HepG2 (cell line): ENCODE measurements at regions not wholly inside any gene's neighbourhood (a gene's known extent, or its start where the extent isn't known, plus 50 kb on each side); places are given as distances from the start of the nearest gene placed in this dataset.

Source experiments
- ATAC-seq: fragments of 200-7000 bp; cut with Tn5 transposase; 3 replicates; pipeline ENCODE4 v1.9.1; 2020; ENCODE audit warnings: mild to moderate bottlenecking, moderate library complexity
- BruUV-seq: library from RNA; stranded (reverse); fragments of 400-500 nt; replicated peaks from 2 replicates; lab custom pipeline; 2021; lab: Mats Ljungman, UMichigan
- CTCF ChIA-PET: fragments of 300-600 bp; formaldehyde crosslinking; extraction: SDS; loops from one replicate; lab custom pipeline; 2021; ENCODE audit warnings: low total read pairs, inconsistent platforms, low intra/inter-chr PET ratio; lab: Yijun Ruan, JAX
- POLR2A ChIA-PET: fragments of 350-600 bp; sonication (Branson Sonifier 250); formaldehyde crosslinking; loops from one replicate; lab custom pipeline; 2020; ENCODE audit warnings: antibody characterized with exemption, inconsistent platforms; lab: Yijun Ruan, JAX
- DNase-seq: peaks from one replicate; pipeline ENCODE4 v3.0.0-alpha.2; 2015; ENCODE audit warnings: low spot score
- FAIRE-seq: peaks from 3 replicates; lab custom pipeline; 2011; peaks lifted over from hg19 to GRCh38; lab: Jason Lieb, UNC
- H2AFZ ChIP-seq: one replicate; pipeline ENCODE4 v1.6.1; 2011; ENCODE audit warnings: low read length, inconsistent platforms
- H3K27ac ChIP-seq: fragments of 300-600 bp; 3 replicates; pipeline ENCODE4 v1.8.0; 2011; ENCODE audit warnings: mixed run types, mild to moderate bottlenecking, mixed read lengths, low read length, inconsistent platforms; ENCODE audit not compliant: insufficient read depth; ENCODE audit errors: extremely low read length
- H3K27me3 ChIP-seq, 2 experiments: fragments of 200-600 bp in 1 of 2; 2 replicates in 1 of 2; 3 replicates in 1 of 2; pipeline versions ENCODE4 v1.6.0 to v1.8.0; 2011; ENCODE audit warnings: low read length in 2 of 2, mild to moderate bottlenecking in 2 of 2, moderate library complexity in 2 of 2, inconsistent platforms in 1 of 2; ENCODE audit not compliant: insufficient read depth in 2 of 2, control insufficient read depth in 1 of 2
- H3K36me3 ChIP-seq, 2 experiments: fragments of 200-600 bp in 1 of 2; replicated peaks in 1 of 2; 2 replicates in 1 of 2; 3 replicates in 1 of 2; pipeline versions ENCODE4 v1.5.1 to v1.8.0; 2011; ENCODE audit warnings: low read length in 2 of 2, inconsistent platforms in 1 of 2; ENCODE audit not compliant: insufficient read depth in 2 of 2, control insufficient read depth in 1 of 2
- H3K4me1 ChIP-seq: 2 replicates; pipeline ENCODE4 v1.5.1; 2012; ENCODE audit warnings: low read length, inconsistent platforms; ENCODE audit not compliant: insufficient read depth
- H3K4me2 ChIP-seq: 2 replicates; pipeline ENCODE4 v1.6.0; 2011; ENCODE audit warnings: low read depth, low read length, inconsistent platforms
- H3K4me3 ChIP-seq, 3 experiments: fragments of 200-600 bp in 1 of 3; sonication (generic), shearing (Covaris generic) in 1 of 3; replicated peaks in 1 of 3; 2 replicates each; pipeline ENCODE4 v1.5.1; 2011 to 2016; ENCODE audit warnings: low read length in 3 of 3, inconsistent platforms in 2 of 3, low read depth in 2 of 3, mild to moderate bottlenecking in 2 of 3, control low read depth in 1 of 3, mixed read lengths in 1 of 3; ENCODE audit not compliant: insufficient read depth in 1 of 3
- H3K79me2 ChIP-seq: one replicate; pipeline ENCODE4 v1.6.1; 2011; ENCODE audit warnings: low read length, inconsistent platforms; ENCODE audit not compliant: insufficient read depth
- H3K9ac ChIP-seq: 2 replicates; pipeline ENCODE4 v1.6.0; 2011; ENCODE audit warnings: mild to moderate bottlenecking, low read depth, low read length, inconsistent platforms; ENCODE audit not compliant: insufficient read depth
- H3K9me3 ChIP-seq: 2 replicates; pipeline ENCODE4 v1.5.1; 2012; ENCODE audit warnings: mild to moderate bottlenecking, low read length
- H4K20me1 ChIP-seq: 2 replicates; pipeline ENCODE4 v1.6.0; 2011; ENCODE audit warnings: inconsistent platforms, mild to moderate bottlenecking, low read length, moderate library complexity; ENCODE audit not compliant: insufficient read depth
- ADNP ChIP-seq: sonication (generic); formaldehyde crosslinking; IDR thresholded peaks from 2 replicates; pipeline ENCODE4 v1.4.0; 2020; ENCODE audit warnings: missing genetic modification reagents
- AGO2 ChIP-seq: fragments of 200-400 bp; formaldehyde crosslinking; optimal IDR thresholded peaks from 2 replicates; pipeline ENCODE3; 2017; ENCODE audit warnings: mild to moderate bottlenecking, low read depth, low read length, moderate library complexity
- CEBPG ChIP-seq: IDR thresholded peaks from 2 replicates; pipeline ENCODE4 v1.6.1; 2016
- CHD2 ChIP-seq: IDR thresholded peaks from 2 replicates; pipeline ENCODE4 v1.6.1; 2011; ENCODE audit warnings: low read depth, low read length, improper control_type of control experiment
- HDAC1 ChIP-seq: sonication (generic); formaldehyde crosslinking; IDR thresholded peaks from 2 replicates; pipeline ENCODE4 v1.5.1; 2020; ENCODE audit warnings: mild to moderate bottlenecking, missing genetic modification reagents
- HNF4G ChIP-seq, 2 experiments: sonication (generic) in 1 of 2; formaldehyde crosslinking in 1 of 2; IDR thresholded peaks; 2 replicates each; pipeline versions ENCODE4 v1.4.0 to v1.6.1; 2011 to 2020; ENCODE audit warnings: borderline replicate concordance in 2 of 2, low read depth in 2 of 2, mild to moderate bottlenecking in 2 of 2, low read length in 1 of 2, missing genetic modification reagents in 1 of 2, moderate library complexity in 1 of 2
- MIXL1 ChIP-seq: IDR thresholded peaks from 2 replicates; pipeline ENCODE4 v1.6.1; 2016
- PAF1 ChIP-seq: IDR thresholded peaks from 2 replicates; pipeline ENCODE4 v1.6.1; 2016; ENCODE audit warnings: missing genetic modification reagents, missing compliant biosample characterization
- RFX1 ChIP-seq: fragments of 450-650 bp; IDR thresholded peaks from 2 replicates; pipeline ENCODE4 v1.6.1; 2017
- SMAD1 ChIP-seq: sonication (generic); formaldehyde crosslinking; IDR thresholded peaks from 2 replicates; pipeline ENCODE4 v1.4.0; 2020; ENCODE audit warnings: missing genetic modification reagents, low read depth, mild to moderate bottlenecking, borderline replicate concordance
- SNAPC4 ChIP-seq: sonication (generic); formaldehyde crosslinking; IDR thresholded peaks from 2 replicates; pipeline ENCODE4 v1.4.0; 2020; ENCODE audit warnings: mild to moderate bottlenecking, missing genetic modification reagents
- SNRNP70 ChIP-seq: fragments of 200-400 bp; formaldehyde crosslinking; IDR thresholded peaks from 2 replicates; pipeline ENCODE4 v1.6.1; 2017; ENCODE audit warnings: mild to moderate bottlenecking, low read depth, low read length, moderate library complexity
- SUZ12 ChIP-seq: fragments of 150-350 bp; IDR thresholded peaks from 2 replicates; pipeline ENCODE4 v1.6.1; 2014; ENCODE audit warnings: low read depth, low read length
- ZGPAT ChIP-seq: IDR thresholded peaks from 2 replicates; pipeline ENCODE4 v1.6.1; 2016; ENCODE audit warnings: mild to moderate bottlenecking
- ZNF264 ChIP-seq: sonication (generic); formaldehyde crosslinking; IDR thresholded peaks from 2 replicates; pipeline ENCODE4 v1.4.0; 2020; ENCODE audit warnings: missing genetic modification reagents
- ZNF530 ChIP-seq: sonication (generic); formaldehyde crosslinking; IDR thresholded peaks from 2 replicates; pipeline ENCODE4 v1.5.0; 2020; ENCODE audit warnings: low read depth, mild to moderate bottlenecking, missing genetic modification reagents
- ZNF615 ChIP-seq: sonication (generic); formaldehyde crosslinking; IDR thresholded peaks from 2 replicates; pipeline ENCODE4 v1.5.0; 2020; ENCODE audit warnings: mild to moderate bottlenecking, missing genetic modification reagents, borderline replicate concordance
- ZNF891 ChIP-seq: sonication (generic); formaldehyde crosslinking; IDR thresholded peaks from 2 replicates; pipeline ENCODE4 v1.5.0; 2020; ENCODE audit warnings: mild to moderate bottlenecking, missing genetic modification reagents
- WGBS: methylation state at CpG from one replicate; pipeline ENCODE4 v1.1.6; 2017; ENCODE audit warnings: low lambda C conversion rate; 5-methylcytosine and 5-hydroxymethylcytosine counted together
- in situ Hi-C: cut with HindIII; loops from 2 replicates; pipeline ENCODE4 v1.10.0; 2017; ENCODE audit warnings: low pct_unique_long_range_greater_than_20kb; ENCODE audit not compliant: extremely low pct_ligation_motif_present
- intact Hi-C: fragments of 100-400 bp; cut with micrococcal nuclease; formaldehyde crosslinking; loops from one replicate; pipeline ENCODE4 v1.10.0; 2022; ENCODE audit not compliant: unreplicated experiment
- TF ChIP-seq, protein P1 (sequence below): sonication (generic); formaldehyde crosslinking; IDR thresholded peaks from 2 replicates; pipeline ENCODE4 v1.8.0; 2022; ENCODE audit warnings: mild to moderate bottlenecking, missing genetic modification reagents, borderline replicate concordance

GRCh38 chr2:118689456-118689855 lies 158.0 kb downstream of the EN1 start:
- Histone ChIP-seq H3K79me2 (no peaks in the 10 kb centered on the region), H3K9me3 (no peaks in the 10 kb centered on the region), H4K20me1 (no peaks in the 10 kb centered on the region), H3K36me3 (no peaks in the 10 kb centered on the region), H3K4me1 (no peaks in the 10 kb centered on the region), H3K4me3 (no peak overlapping the region), H3K4me2 (no peak overlapping the region), H2AFZ (no peak overlapping the region), H3K27ac (no peak overlapping the region), H3K9ac (no peak overlapping the region), H3K27me3 (no peaks in the 10 kb centered on the region)
- TF ChIP-seq RFX1 (no peak), ZNF264 (CRISPR knock-in tag) (no peak), HDAC1 (CRISPR knock-in tag) (no peak), PAF1 (CRISPR knock-in tag) (no peak), ADNP (CRISPR knock-in tag) (no peak), HNF4G (IDR thresholded peaks at IDR 0.05; ENCODE audit: borderline replicate concordance, low read depth, low read length) (no peak), HNF4G (CRISPR knock-in tag; IDR thresholded peaks at IDR 0.05; ENCODE audit: borderline replicate concordance, low read depth) (no peak), MIXL1 (no peak), AGO2 (no peak), CEBPG (no peak), SNRNP70 (no peak), ZNF615 (CRISPR knock-in tag) (no peak), CHD2 (no peak), ZGPAT (CRISPR knock-in tag) (no peak), SUZ12 (no peak), ZNF891 (CRISPR knock-in tag) (no peak), SMAD1 (CRISPR knock-in tag) (no peak), SNAPC4 (CRISPR knock-in tag) (no peak), ZNF530 (no peak)
- TF ChIP-seq, protein P1, sequence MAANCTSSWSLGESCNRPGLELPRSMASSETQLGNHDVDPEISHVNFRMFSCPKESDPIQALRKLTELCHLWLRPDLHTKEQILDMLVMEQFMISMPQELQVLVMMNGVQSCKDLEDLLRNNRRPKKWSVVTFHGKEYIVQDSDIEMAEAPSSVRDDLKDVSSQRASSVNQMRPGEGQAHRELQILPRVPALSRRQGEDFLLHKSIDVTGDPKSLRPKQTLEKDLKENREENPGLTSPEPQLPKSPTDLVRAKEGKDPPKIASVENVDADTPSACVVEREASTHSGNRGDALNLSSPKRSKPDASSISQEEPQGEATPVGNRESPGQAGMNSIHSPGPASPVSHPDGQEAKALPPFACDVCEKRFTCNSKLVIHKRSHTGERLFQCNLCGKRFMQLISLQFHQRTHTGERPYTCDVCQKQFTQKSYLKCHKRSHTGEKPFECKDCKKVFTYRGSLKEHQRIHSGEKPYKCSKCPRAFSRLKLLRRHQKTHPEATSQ (CRISPR knock-in tag): no peak
- FAIRE-seq (no peak), ATAC-seq (no peak), DNase-seq (no peak)
- WGBS: 23% methylated on average over 4 of the region's 4 CpGs
- ChIA-PET POLR2A (no interaction called here), CTCF (no interaction called here)
- in situ Hi-C loops (no loop called here), intact Hi-C loops (no loop called here)
- BruUV-seq: no TSS peak
